ENCODE measurements at regions not wholly inside any gene's neighbourhood (a gene's known extent, or its start where the extent isn't known, plus 50 kb on each side); places are given as distances from the start of the nearest gene placed in this dataset.
"Not testable (repeated sequence)": the region's sequence is repeated elsewhere in the genome, so short reads cannot be mapped to it uniquely, and the experiment has no call there.

GRCh38 chr11:49789787-49790186 lies 162.4 kb upstream of the OR4C13 start:
- in situ Hi-C loops (cut with HindIII; ENCODE audit: low pct_ligation_motif_present, low pct_unique_long_range_greater_than_20kb, low sequenced_read_pairs): not testable (repeated sequence)

GRCh38 chr11:49798206-49798837 lies 153.9 kb upstream of the OR4C13 start:
- in situ Hi-C loops (cut with HindIII; ENCODE audit: low pct_ligation_motif_present, low pct_unique_long_range_greater_than_20kb, low sequenced_read_pairs): not testable (repeated sequence)

More at GRCh38 chr11:49789787-49790186, 162.4 kb upstream of the OR4C13 start:
- not testable (repeated sequence) for DNase-seq

GRCh38 chr11:49817705-49818430 lies 134.3 kb upstream of the OR4C13 start:
- DNase-seq; in situ Hi-C loops (cut with HindIII; ENCODE audit: low pct_ligation_motif_present, low pct_unique_long_range_greater_than_20kb, low sequenced_read_pairs): not testable (repeated sequence)

More at GRCh38 chr11:49798206-49798837, 153.9 kb upstream of the OR4C13 start:
- not testable (repeated sequence) for DNase-seq

GRCh38 chr11:49823188-49823587 lies 129.0 kb upstream of the OR4C13 start:
- in situ Hi-C loops (cut with HindIII; ENCODE audit: low pct_ligation_motif_present, low pct_unique_long_range_greater_than_20kb, low sequenced_read_pairs); DNase-seq: not testable (repeated sequence)

- DNase-seq; in situ Hi-C loops (cut with HindIII; ENCODE audit: low pct_ligation_motif_present, low pct_unique_long_range_greater_than_20kb, low sequenced_read_pairs): not testable (repeated sequence)
Observed at GRCh38 chr11:49850541-49850940, 101.7 kb upstream of the OR4C13 start.

- in situ Hi-C loops (cut with HindIII; ENCODE audit: low pct_ligation_motif_present, low pct_unique_long_range_greater_than_20kb, low sequenced_read_pairs): no loop called here
- no peak for DNase-seq
Observed at GRCh38 chr11:49851511-49851910, 100.7 kb upstream of the OR4C13 start.

GRCh38 chr11:49851971-49852389 lies 100.2 kb upstream of the OR4C13 start:
- DNase-seq: no peak
- in situ Hi-C loops (cut with HindIII; ENCODE audit: low pct_ligation_motif_present, low pct_unique_long_range_greater_than_20kb, low sequenced_read_pairs): no loop called here

GRCh38 chr11:49888875-49889274 lies 63.3 kb upstream of the OR4C13 start:
- DNase-seq; in situ Hi-C loops (cut with HindIII; ENCODE audit: low pct_ligation_motif_present, low pct_unique_long_range_greater_than_20kb, low sequenced_read_pairs): not testable (repeated sequence)

- in situ Hi-C loops (cut with HindIII; ENCODE audit: low pct_ligation_motif_present, low pct_unique_long_range_greater_than_20kb, low sequenced_read_pairs); DNase-seq: not testable (repeated sequence)
Observed at GRCh38 chr11:49891910-49892671, 60.1 kb upstream of the OR4C13 start.

- DNase-seq; in situ Hi-C loops (cut with HindIII; ENCODE audit: low pct_ligation_motif_present, low pct_unique_long_range_greater_than_20kb, low sequenced_read_pairs): not testable (repeated sequence)
Observed at GRCh38 chr11:49893442-49893841, 58.7 kb upstream of the OR4C13 start.
